ENCODE measurements at regions not wholly inside any gene's neighbourhood (a gene's known extent, or its start where the extent isn't known, plus 50 kb on each side); places are given as distances from the start of the nearest gene placed in this dataset.
"Not testable (repeated sequence)": the region's sequence is repeated elsewhere in the genome, so short reads cannot be mapped to it uniquely, and the experiment has no call there.

DNA sequence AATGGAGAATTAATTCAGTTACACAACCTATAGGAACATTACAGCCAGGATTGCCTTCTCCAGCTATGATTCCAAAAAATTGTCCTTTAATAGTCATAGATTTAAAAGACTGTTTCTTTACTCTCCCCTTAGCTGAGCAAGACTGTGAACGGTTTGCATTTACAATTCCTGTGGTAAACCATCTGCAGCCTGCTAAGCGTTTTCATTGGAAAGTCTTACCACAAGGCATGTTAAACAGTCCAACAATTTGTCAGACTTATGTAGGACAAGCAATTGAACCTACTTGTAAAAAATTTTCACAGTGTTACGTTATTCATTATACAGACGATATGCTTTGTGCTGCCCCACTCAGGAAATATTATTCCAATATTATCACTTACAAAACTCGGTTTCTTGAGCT, 140.6 kb upstream of the ZNF91 start:
- DNase-seq (ENCODE audit: low read depth): not testable (repeated sequence)

DNA sequence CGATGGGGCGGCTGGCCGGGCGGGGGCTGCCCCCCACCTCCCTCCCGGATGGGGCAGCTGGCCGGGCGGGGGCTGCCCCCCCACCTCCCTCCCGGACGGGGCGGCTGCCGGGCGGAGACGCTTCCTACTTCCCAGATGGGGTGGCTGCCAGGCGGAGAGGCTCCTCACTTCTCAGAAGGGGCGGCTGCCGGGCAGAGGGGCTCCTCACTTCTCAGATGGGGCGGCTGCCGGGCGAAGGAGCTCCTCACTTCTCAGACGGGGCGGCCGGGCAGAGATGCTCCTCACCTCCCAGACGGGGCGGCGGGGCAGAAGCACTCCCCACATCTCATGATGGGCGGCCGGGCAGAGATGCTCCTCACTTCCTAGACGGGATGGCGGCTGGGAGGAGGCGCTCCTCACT, 138.2 kb upstream of the ZNF91 start:
- DNase-seq (ENCODE audit: low read depth): not testable (repeated sequence)

DNA sequence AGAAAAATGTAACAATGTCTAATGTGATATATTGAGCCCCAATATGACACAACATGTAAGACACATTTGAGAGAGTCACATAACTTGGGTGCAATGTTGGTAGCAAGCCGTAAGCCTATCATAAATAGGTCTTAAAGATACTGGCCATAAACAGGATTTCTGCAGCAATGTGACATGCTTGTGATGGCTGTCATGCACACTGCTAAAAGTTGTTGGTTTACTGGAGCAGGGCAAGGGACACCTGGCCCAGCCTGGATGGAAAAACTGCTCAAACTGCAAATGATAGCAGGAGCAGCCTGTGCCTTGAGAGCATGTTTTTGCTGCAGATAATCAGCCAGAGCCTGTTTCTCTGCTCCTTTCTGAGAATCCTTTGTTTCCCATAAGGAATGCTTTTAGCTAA, 136.7 kb upstream of the ZNF91 start:
- DNase-seq (ENCODE audit: low read depth): no peak

DNA sequence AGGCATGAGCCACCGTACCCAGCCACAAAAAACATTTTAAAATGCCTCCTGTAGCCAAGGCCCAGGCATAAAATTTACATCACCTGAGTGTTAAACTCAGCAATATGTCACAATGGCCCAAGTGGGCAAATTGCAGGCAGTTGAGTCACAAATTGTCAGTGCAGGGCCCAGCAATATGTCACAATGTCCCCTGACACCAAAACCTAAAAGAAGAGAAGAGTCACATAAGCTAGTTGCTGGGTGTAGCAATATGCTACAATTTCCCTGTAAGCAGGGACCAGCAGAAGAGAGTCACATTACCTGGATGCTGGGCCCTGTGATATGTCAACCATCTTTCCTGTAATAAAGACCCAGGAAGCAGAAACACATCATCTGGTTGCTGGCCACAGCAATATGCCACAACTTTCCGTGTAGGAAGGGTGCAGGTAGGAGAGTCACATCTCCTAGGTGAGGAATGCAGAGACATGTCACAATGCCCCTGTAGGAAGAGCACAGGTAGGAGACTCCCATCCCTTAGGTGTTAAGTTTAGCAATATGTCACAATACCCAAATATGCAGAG, 136.0 kb upstream of the ZNF91 start:
- DNase-seq (ENCODE audit: low read depth): no peak

- DNase-seq (ENCODE audit: low read depth): no peak
Observed at GRCh38 chr19:23528376-23528775, 133.1 kb upstream of the ZNF91 start.

DNA sequence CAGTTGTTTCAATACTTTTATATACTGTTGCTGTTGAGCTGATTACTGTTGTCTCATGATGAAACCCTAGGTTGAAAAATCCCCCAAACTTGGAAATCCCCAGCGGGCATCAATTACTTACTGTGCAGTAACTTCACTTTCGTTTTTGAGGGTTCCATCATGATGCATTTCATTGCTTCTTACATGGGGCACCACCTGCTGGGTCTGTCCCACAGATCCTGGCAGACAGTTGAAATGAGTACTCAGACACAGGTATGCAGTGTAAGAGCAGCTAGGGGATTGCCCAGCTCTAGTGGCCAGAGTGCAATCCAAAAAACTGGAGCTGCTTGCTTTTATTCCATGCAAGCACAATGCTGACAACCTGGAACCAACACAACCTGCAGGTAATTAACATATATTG, 132.5 kb upstream of the ZNF91 start:
- DNase-seq (ENCODE audit: low read depth): no peak

- DNase-seq (ENCODE audit: low read depth): no peak
Observed at GRCh38 chr19:23526302-23526701, 131.0 kb upstream of the ZNF91 start.

GRCh38 chr19:23525276-23525852, 130.1 kb upstream of the ZNF91 start:
- no peak for DNase-seq (ENCODE audit: low read depth)

- DNase-seq (ENCODE audit: low read depth): no peak
Observed at GRCh38 chr19:23523863-23524262, 128.6 kb upstream of the ZNF91 start.

- no peak for DNase-seq (ENCODE audit: low read depth)
Observed at GRCh38 chr19:23522431-23522830, 127.2 kb upstream of the ZNF91 start.

- no peak for DNase-seq (ENCODE audit: low read depth)
Observed at GRCh38 chr19:23521471-23521870, 126.2 kb upstream of the ZNF91 start.

DNA sequence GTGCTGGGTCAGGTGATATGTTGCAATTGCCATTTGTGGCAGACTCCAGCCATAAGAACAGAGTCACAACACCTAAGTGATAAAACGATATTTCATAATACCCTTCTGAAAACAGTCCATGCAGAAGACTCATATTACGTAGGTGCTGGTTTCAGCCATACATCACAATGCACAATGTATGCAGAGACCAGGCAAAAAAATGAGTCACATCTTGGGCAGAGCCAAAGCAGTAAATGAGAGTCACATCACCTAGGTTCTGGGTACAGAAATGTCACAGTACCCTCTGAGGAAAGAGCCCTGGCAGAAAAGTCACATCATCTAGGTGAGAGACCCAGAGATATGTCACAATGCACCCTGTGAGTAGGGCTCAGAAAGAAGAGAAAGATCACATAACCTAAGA, 125.2 kb upstream of the ZNF91 start:
- no peak for DNase-seq (ENCODE audit: low read depth)

- DNase-seq (ENCODE audit: low read depth): no peak
Observed at GRCh38 chr19:23519031-23519430, 123.8 kb upstream of the ZNF91 start.

- DNase-seq (ENCODE audit: low read depth): no peak
Observed at GRCh38 chr19:23516266-23516665, 121.0 kb upstream of the ZNF91 start.

GRCh38 chr19:23515551-23515950, 120.3 kb upstream of the ZNF91 start:
- DNase-seq (ENCODE audit: low read depth): no peak

DNA sequence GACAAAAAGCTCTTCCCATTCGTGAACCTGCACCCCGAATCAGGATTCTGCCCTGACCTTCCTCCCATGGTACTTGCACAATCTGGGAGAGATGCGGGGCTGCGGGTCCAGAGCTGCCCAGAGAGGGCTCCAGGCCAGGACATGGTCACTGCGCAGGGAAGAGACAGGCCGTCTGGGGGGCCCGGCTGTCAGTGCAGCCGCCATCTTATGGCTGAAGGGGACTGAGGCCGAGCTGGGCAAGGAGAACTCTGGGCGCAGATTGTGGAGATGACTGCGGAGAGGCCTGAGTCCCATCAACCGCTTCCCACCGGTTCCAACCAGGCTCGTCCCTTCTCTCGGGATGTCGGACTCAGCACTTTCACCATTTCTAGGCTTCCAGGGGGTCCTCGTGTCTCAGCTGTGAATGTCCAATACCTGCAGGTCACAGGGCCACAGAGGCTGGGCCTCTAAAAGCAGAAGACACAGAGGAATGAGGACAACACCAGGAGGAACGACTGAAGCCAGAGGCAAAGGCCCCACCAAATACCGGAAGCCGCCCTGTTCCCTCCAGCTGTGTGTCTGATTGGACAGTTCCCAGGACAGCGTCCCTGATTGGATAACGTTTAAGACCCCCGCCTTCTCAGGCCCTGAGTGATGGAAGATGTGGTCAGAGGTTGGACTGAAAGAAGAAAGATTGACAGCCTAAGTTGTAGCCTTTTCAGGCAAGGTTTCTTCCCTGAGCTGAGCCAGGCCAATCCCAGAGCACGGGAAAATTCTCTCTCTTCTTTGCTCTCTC, 117.1 kb upstream of the ZNF91 start:
- no peak for DNase-seq (ENCODE audit: low read depth)

- DNase-seq (ENCODE audit: low read depth): no peak
Observed at GRCh38 chr19:23509686-23510450, 114.6 kb upstream of the ZNF91 start.

- DNase-seq (ENCODE audit: low read depth): no peak
Observed at GRCh38 chr19:23507446-23507845, 112.2 kb upstream of the ZNF91 start.

GRCh38 chr19:23505738-23506137, 110.5 kb upstream of the ZNF91 start:
- no peak for DNase-seq (ENCODE audit: low read depth)

- no peak for DNase-seq (ENCODE audit: low read depth)
Observed at GRCh38 chr19:23482829-23483228, 87.6 kb upstream of the ZNF91 start.

DNA sequence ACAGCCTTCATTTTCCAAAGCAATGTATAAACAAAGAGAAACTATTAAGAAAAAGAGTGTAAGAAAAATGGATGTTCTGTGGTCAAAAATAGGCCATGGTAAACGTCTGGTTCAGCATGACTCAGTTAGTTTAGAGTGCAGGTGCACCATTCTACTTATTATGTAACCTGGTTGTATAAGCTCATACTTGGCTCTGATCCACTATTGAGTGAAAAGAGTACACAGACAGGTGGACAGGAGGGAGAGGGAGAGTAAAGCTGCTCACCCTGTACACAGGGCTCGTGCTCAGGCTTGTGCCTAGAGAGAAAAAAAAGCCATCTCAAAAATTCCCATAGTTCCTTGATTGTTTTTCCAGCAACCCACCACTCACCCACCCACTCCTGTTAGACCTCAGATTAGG, 85.8 kb upstream of the ZNF91 start:
- DNase-seq (ENCODE audit: low read depth): no peak

DNA sequence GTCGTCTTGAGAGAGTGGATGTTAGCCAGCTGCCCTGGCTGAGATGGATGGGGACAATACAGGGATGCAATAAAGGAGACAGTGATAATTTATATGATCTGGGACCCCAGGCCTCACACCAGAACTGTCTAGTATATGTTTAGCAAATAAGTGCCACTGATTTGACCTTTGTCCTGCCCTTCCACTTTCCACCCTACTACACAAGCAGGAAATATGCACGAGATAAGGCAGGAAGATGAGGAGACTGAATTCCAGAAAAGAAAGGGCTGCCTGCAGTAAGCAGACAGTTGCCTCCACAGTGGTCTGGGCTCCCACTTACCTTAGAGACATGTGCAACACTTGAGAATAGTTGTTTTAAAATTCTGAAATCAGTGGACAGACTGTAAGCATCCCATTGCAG, 80.2 kb upstream of the ZNF91 start:
- no peak for DNase-seq (ENCODE audit: low read depth)
